Mucosa of descending colon (tissue), 3 donors: ENCODE measurements at regions not wholly inside any gene's neighbourhood (a gene's known extent, or its start where the extent isn't known, plus 50 kb on each side); places are given as distances from the start of the nearest gene placed in this dataset.

Experiments used
- ATAC-seq: fragments of 200-7000 bp; cut with Tn5 transposase; one replicate; pipeline ENCODE4 v1.9.1; 2020; ENCODE audit warnings: mild to moderate bottlenecking, moderate library complexity
- DNase-seq, 3 donors: peaks; one replicate each; pipeline ENCODE4 v3.0.0-alpha.2; 2020
- H3K36me3 ChIP-seq: fragments of 200-600 bp; one replicate; pipeline ENCODE4 v1.8.0; 2021; ENCODE audit warnings: low read depth, mild to moderate bottlenecking
- H3K4me1 ChIP-seq: fragments of 200-600 bp; one replicate; pipeline ENCODE4 v1.8.0; 2021; ENCODE audit warnings: low read depth, mild to moderate bottlenecking
- H3K4me3 ChIP-seq: fragments of 200-600 bp; one replicate; pipeline ENCODE4 v1.8.0; 2021; ENCODE audit warnings: mild to moderate bottlenecking
- H3K9me3 ChIP-seq: fragments of 200-600 bp; one replicate; pipeline ENCODE4 v1.8.0; 2021; ENCODE audit warnings: mild to moderate bottlenecking
- intact Hi-C, 2 donors: fragments of 100-400 bp; cut with DNase I in 1 of 2; cut with micrococcal nuclease in 1 of 2; formaldehyde crosslinking; loops; one replicate each; pipeline versions ENCODE4 v1.11.0 to v1.11.1; 2022; cut with DNase I, micrococcal nuclease
- TF ChIP-seq, protein P1 (sequence below): fragments of 200-600 bp; IDR thresholded peaks from one replicate; pipeline ENCODE4 v1.8.0; 2022; ENCODE audit warnings: antibody characterized with exemption, mild to moderate bottlenecking
- donor health status: DM: no; HTN: no; CAD: no; lungs with moderate emphysema.
- donor health status: DM: no; HTN: no; CAD: no.
- donor health status: DM: no; HTN: yes; CAD: no.

DNA sequence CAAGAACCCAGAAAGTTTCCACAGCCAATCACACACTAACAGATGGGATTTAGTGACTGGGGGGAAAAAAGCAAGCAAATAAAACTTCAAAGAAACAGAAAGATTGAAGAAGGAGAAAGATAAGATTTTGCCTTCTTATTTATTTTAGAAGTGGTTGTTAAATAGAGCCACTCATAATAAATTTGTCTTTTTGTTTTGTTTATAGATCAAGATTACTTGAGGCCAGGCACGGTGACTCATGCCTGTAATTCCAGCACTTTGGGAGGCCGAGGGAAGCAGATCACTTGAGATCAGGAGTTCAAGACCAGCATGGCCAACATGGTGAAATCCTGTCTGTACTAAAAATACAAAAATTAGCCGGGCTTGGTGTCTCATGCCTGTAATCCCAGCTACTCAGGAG is 94.9 kb upstream of the RANBP3L start:
- intact Hi-C loops = loop anchor here in 1 of 2 donors (10.0 kb wide), 1 partner anchor 132 kb away; no protein-coding TSS in a partner anchor
- Histone ChIP-seq H3K4me3 (no peak overlapping the region), H3K4me1 (no peaks in the 10 kb centered on the region), H3K9me3 (no peaks in the 10 kb centered on the region), H3K36me3 (no peaks in the 10 kb centered on the region)
- ATAC-seq = no peak
- DNase-seq = no peak
- TF ChIP-seq, protein P1, sequence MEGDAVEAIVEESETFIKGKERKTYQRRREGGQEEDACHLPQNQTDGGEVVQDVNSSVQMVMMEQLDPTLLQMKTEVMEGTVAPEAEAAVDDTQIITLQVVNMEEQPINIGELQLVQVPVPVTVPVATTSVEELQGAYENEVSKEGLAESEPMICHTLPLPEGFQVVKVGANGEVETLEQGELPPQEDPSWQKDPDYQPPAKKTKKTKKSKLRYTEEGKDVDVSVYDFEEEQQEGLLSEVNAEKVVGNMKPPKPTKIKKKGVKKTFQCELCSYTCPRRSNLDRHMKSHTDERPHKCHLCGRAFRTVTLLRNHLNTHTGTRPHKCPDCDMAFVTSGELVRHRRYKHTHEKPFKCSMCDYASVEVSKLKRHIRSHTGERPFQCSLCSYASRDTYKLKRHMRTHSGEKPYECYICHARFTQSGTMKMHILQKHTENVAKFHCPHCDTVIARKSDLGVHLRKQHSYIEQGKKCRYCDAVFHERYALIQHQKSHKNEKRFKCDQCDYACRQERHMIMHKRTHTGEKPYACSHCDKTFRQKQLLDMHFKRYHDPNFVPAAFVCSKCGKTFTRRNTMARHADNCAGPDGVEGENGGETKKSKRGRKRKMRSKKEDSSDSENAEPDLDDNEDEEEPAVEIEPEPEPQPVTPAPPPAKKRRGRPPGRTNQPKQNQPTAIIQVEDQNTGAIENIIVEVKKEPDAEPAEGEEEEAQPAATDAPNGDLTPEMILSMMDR = no peak

DNA sequence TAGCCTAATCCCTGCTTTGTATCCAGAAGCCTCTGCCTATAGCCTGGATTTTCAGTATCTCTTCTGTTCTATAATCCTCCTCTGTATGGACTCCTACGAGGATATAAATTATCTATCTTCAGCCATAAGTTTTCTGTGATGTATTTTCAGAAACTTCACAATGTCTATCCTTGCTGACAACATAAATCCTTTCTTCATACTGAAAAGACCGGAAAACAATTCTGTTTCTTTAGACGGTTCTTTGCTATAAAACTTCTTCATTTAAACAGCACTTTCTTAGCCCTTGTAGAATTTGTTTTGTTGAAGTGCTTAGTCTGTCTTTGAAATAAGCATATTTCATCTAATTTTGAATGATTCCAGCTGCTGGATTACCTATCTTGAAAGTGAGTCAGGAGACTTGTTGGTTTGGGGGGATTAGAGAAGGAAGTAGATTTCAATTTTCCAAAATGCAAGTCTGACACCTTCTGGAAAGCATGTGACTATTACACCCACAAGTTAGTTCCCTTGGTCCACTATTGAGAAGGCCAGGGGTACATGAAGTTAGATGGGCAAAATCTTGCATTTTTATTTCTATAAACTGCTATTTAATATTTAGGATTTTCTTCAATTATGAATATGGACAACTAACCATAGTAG is 96.3 kb upstream of the RANBP3L start:
- no peak for DNase-seq
- TF ChIP-seq, protein P1 = no peak
- ATAC-seq = no peak
- intact Hi-C loops = loop anchor here in 1 of 2 donors (10.0 kb wide), 1 partner anchor 133 kb away; no protein-coding TSS in a partner anchor
- H3K4me1 ChIP-seq = no peaks in the 10 kb centered on the region
- H3K36me3 ChIP-seq = no peaks in the 10 kb centered on the region
- no peaks in the 10 kb centered on the region for H3K9me3 ChIP-seq
- H3K4me3 ChIP-seq = no peak overlapping the region

DNA sequence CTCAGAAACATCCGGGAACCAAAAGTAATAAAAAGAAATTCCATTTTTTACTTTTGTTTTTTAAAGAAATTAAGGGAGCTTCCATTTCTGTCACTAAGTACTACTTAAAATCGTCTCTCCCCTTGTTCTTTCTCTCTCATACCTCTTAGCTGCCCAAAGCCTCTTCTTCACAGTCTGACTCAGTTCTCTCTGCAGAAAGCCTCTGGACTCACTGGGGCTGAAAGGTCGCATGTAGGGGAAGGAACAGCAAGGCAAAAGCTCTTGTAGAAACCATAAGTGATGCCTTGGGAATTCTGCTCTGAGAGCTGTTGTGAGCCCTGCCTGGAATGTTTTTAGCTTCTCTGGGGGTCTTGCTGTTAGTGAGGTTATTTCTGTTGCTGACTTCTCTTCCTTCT is 100.8 kb upstream of the RANBP3L start:
- no peak for DNase-seq
- Histone ChIP-seq H3K36me3 (no peaks in the 10 kb centered on the region), H3K4me3 (no peak overlapping the region), H3K4me1 (no peaks in the 10 kb centered on the region), H3K9me3 (no peaks in the 10 kb centered on the region)
- intact Hi-C loops = no loop called here
- TF ChIP-seq, protein P1 = no peak
- ATAC-seq = no peak

DNA sequence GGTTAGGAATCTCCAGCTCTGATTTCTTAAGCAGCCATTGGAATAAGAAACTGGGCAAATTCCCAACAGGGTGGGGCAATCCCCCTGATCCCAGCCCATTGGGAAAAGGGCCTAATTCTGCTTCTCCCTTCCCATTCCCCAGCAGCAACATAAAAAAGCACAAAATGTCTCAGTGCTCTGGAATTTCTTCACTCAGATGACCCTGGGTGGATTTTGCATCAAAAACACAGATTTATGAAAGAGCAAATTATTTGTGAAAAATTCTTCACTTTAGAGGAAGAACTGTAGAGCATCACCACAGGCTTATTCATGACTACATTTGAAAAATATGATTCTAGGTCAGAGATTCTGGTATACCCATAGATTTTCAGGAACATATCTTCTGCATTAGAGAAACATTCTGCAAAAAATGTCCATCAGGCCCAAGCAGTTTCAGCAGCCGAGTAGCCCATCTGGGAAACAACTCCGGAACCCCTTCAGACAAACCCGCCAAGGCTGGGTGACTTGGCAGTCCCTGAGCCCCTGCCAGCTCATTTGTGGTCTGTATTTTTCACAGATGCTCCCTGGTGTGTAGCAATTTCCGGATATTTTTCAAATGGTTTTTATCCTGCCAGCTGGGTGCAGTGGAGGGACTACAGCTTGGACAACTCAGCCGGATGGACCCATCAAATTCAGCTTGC is 102.1 kb upstream of the RANBP3L start:
- Histone ChIP-seq H3K9me3 (no peaks in the 10 kb centered on the region), H3K36me3 (no peaks in the 10 kb centered on the region), H3K4me1 (no peaks in the 10 kb centered on the region), H3K4me3 (no peak overlapping the region)
- intact Hi-C loops = no loop called here
- TF ChIP-seq, protein P1 = no peak
- DNase-seq = peak in 1 of 3 donors; percentile 25
- ATAC-seq = no peak

DNA sequence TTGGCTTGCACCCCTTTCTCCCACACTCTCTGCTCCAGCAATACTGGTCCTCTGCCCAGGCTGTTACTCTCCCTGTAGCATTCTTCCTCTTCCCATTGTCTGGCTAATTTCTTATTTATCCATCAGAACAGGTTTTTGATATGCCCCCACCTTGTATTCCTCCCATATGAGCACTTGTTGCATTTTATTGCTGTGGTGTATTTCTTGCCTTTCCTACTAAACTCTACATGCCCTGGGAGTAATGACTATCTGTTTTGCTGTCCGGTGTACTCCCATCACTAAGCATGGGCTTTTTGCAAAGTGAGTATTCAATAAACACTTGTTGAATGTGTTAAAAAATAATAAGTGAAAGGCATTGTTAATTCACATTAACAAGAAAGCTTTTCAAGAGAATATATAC is 104.3 kb upstream of the RANBP3L start:
- ATAC-seq = no peak

More for the DNA sequence above, 104.3 kb upstream of the RANBP3L start:
- no peaks in the 10 kb centered on the region for H3K36me3 ChIP-seq
- TF ChIP-seq, protein P1 = no peak
- intact Hi-C loops = no loop called here
- DNase-seq = no peak
- H3K9me3 ChIP-seq = no peaks in the 10 kb centered on the region
- H3K4me3 ChIP-seq = no peak overlapping the region
- H3K4me1 ChIP-seq = no peaks in the 10 kb centered on the region
